ENCODE measurements at regions not wholly inside any gene's neighbourhood (a gene's known extent, or its start where the extent isn't known, plus 50 kb on each side); places are given as distances from the start of the nearest gene placed in this dataset.
"Not testable (repeated sequence)": the region's sequence is repeated elsewhere in the genome, so short reads cannot be mapped to it uniquely, and the experiment has no call there.

GRCh38 chr2:62627667-62628066 is 77.8 kb upstream of the EHBP1 start:
- Mint-ChIP-seq H3K4me1 (ENCODE audit: low read depth, unreplicated experiment) (peaks cover 6% of the 10 kb centered on the region), H3K36me3 (ENCODE audit: insufficient read depth, unreplicated experiment) (peaks cover 6% of the 10 kb centered on the region), H3K27ac (ENCODE audit: unreplicated experiment) (no peak overlapping the region), H3K9me3 (ENCODE audit: unreplicated experiment) (peaks cover 14% of the 10 kb centered on the region), H3K27me3 (ENCODE audit: insufficient read depth, unreplicated experiment) (no peaks in the 10 kb centered on the region), H3K4me3 (ENCODE audit: unreplicated experiment) (no peak overlapping the region)
- Histone ChIP-seq H3K36me3 (ENCODE audit: control insufficient read depth, insufficient read depth, low read length) (no peaks in the 10 kb centered on the region), H3K27me3 (replicated peaks; ENCODE audit: control insufficient read depth, insufficient read depth, low read length) (no peaks in the 10 kb centered on the region), H3K9me3 (peaks cover 17% of the 10 kb centered on the region), H3K4me1 (peaks cover 18% of the 10 kb centered on the region), H3K4me3 (ENCODE audit: low read depth, low read length) (no peak overlapping the region)
- no peak for DNase-seq
- TF ChIP-seq CTCF (IDR thresholded peaks at IDR 0.05; ENCODE audit: insufficient read depth in 1 of 2, low read depth in 1 of 2, low read length in 1 of 2, severe bottlenecking in 1 of 2, unreplicated experiment in 1 of 2) = no peak
- intact Hi-C loops (cut with micrococcal nuclease; ENCODE audit: unreplicated experiment) = no loop called here
- POLR2A ChIA-PET = interaction anchor here (0.7 kb wide), 1 partner anchor 57 kb away, joined by 4 read pairs; no protein-coding TSS in a partner anchor
- CTCF ChIA-PET = no interaction called here
- BruUV-seq (replicated peaks) = no TSS peak

- intact Hi-C loops (cut with micrococcal nuclease; ENCODE audit: unreplicated experiment) = no loop called here
- Mint-ChIP-seq H3K4me1 (ENCODE audit: low read depth, unreplicated experiment) (peaks cover 6% of the 10 kb centered on the region), H3K27me3 (ENCODE audit: insufficient read depth, unreplicated experiment) (no peaks in the 10 kb centered on the region), H3K36me3 (ENCODE audit: insufficient read depth, unreplicated experiment) (no peaks in the 10 kb centered on the region), H3K9me3 (ENCODE audit: unreplicated experiment) (peaks cover 17% of the 10 kb centered on the region), H3K4me3 (ENCODE audit: unreplicated experiment) (no peak overlapping the region), H3K27ac (ENCODE audit: unreplicated experiment) (no peak overlapping the region)
- Histone ChIP-seq H3K27me3 (replicated peaks; ENCODE audit: control insufficient read depth, insufficient read depth, low read length) (no peaks in the 10 kb centered on the region), H3K9me3 (peaks cover 6% of the 10 kb centered on the region; the same call in 1 of the 2 replicates), H3K4me3 (ENCODE audit: low read depth, low read length) (no peak overlapping the region), H3K36me3 (ENCODE audit: control insufficient read depth, insufficient read depth, low read length) (no peaks in the 10 kb centered on the region), H3K4me1 (peaks cover 18% of the 10 kb centered on the region)
- DNase-seq = no peak
- TF ChIP-seq CTCF (IDR thresholded peaks at IDR 0.05; ENCODE audit: insufficient read depth in 1 of 2, low read depth in 1 of 2, low read length in 1 of 2, severe bottlenecking in 1 of 2, unreplicated experiment in 1 of 2) = no peak
- no TSS peak for BruUV-seq (replicated peaks)
- CTCF ChIA-PET = no interaction called here
- POLR2A ChIA-PET = interaction anchor here (0.6 kb wide), 1 partner anchor 47 kb away, joined by 3 read pairs; no protein-coding TSS in a partner anchor
Measured at GRCh38 chr2:62624855-62625254, 80.7 kb upstream of the EHBP1 start.

- H3K36me3 ChIP-seq (ENCODE audit: control insufficient read depth, insufficient read depth, low read length); H3K36me3 Mint-ChIP-seq (ENCODE audit: insufficient read depth, unreplicated experiment); BruUV-seq (replicated peaks); H3K4me3 ChIP-seq (ENCODE audit: low read depth, low read length); DNase-seq; H3K4me3 Mint-ChIP-seq (ENCODE audit: unreplicated experiment); CTCF ChIA-PET; H3K9me3 ChIP-seq; POLR2A ChIA-PET; H3K27ac Mint-ChIP-seq (ENCODE audit: unreplicated experiment); H3K27me3 ChIP-seq (replicated peaks; ENCODE audit: control insufficient read depth, insufficient read depth, low read length); H3K4me1 Mint-ChIP-seq (ENCODE audit: low read depth, unreplicated experiment); H3K27me3 Mint-ChIP-seq (ENCODE audit: insufficient read depth, unreplicated experiment); H3K4me1 ChIP-seq; intact Hi-C loops (cut with micrococcal nuclease; ENCODE audit: unreplicated experiment): not testable (repeated sequence)
- H3K9me3 Mint-ChIP-seq (ENCODE audit: unreplicated experiment) = peaks cover 34% of the 10 kb centered on the region
Measured at GRCh38 chr2:62616486-62616885, 89.0 kb upstream of the EHBP1 start.

- H3K9me3 Mint-ChIP-seq (ENCODE audit: unreplicated experiment) = peaks cover 15% of the 10 kb centered on the region
- no peak overlapping the region for H3K27ac Mint-ChIP-seq (ENCODE audit: unreplicated experiment)
- intact Hi-C loops (cut with micrococcal nuclease; ENCODE audit: unreplicated experiment) = loop anchor here (5.0 kb wide), 1 partner anchor 40 kb away; no protein-coding TSS in a partner anchor
- no peak for TF ChIP-seq CTCF (IDR thresholded peaks at IDR 0.05; ENCODE audit: insufficient read depth in 1 of 2, low read depth in 1 of 2, low read length in 1 of 2, severe bottlenecking in 1 of 2, unreplicated experiment in 1 of 2)
- Histone ChIP-seq H3K4me1 (no peaks in the 10 kb centered on the region), H3K4me3 (ENCODE audit: low read depth, low read length) (no peak overlapping the region), H3K36me3 (ENCODE audit: control insufficient read depth, insufficient read depth, low read length) (no peaks in the 10 kb centered on the region), H3K9me3 (peaks cover 9% of the 10 kb centered on the region), H3K27me3 (replicated peaks; ENCODE audit: control insufficient read depth, insufficient read depth, low read length) (no peaks in the 10 kb centered on the region)
- no peak for DNase-seq
- H3K4me3 Mint-ChIP-seq (ENCODE audit: unreplicated experiment) = no peak overlapping the region
- ChIA-PET POLR2A (no interaction called here), CTCF (interaction anchor here (0.5 kb wide), 1 partner anchor 93 kb away, joined by 3 read pairs; no protein-coding TSS in a partner anchor)
- H3K36me3 Mint-ChIP-seq (ENCODE audit: insufficient read depth, unreplicated experiment) = peaks cover 5% of the 10 kb centered on the region
- H3K27me3 Mint-ChIP-seq (ENCODE audit: insufficient read depth, unreplicated experiment) = no peaks in the 10 kb centered on the region
- BruUV-seq (replicated peaks) = no TSS peak
- H3K4me1 Mint-ChIP-seq (ENCODE audit: low read depth, unreplicated experiment) = no peaks in the 10 kb centered on the region
Measured at GRCh38 chr2:62611854-62612253, 93.7 kb upstream of the EHBP1 start.

- H3K4me1 Mint-ChIP-seq (ENCODE audit: low read depth, unreplicated experiment); H3K4me3 ChIP-seq (ENCODE audit: low read depth, low read length); H3K9me3 ChIP-seq; DNase-seq; BruUV-seq (replicated peaks); H3K27me3 Mint-ChIP-seq (ENCODE audit: insufficient read depth, unreplicated experiment); H3K36me3 ChIP-seq (ENCODE audit: control insufficient read depth, insufficient read depth, low read length); CTCF ChIA-PET; POLR2A ChIA-PET; H3K36me3 Mint-ChIP-seq (ENCODE audit: insufficient read depth, unreplicated experiment); H3K4me3 Mint-ChIP-seq (ENCODE audit: unreplicated experiment); H3K4me1 ChIP-seq; intact Hi-C loops (cut with micrococcal nuclease; ENCODE audit: unreplicated experiment); H3K27me3 ChIP-seq (replicated peaks; ENCODE audit: control insufficient read depth, insufficient read depth, low read length); H3K27ac Mint-ChIP-seq (ENCODE audit: unreplicated experiment): not testable (repeated sequence)
- peaks cover 24% of the 10 kb centered on the region for H3K9me3 Mint-ChIP-seq (ENCODE audit: unreplicated experiment)
Measured at GRCh38 chr2:62605471-62605870, 99.5 kb upstream of the TMEM17 start.
